ENCODE measurements at regions not wholly inside any gene's neighbourhood (a gene's known extent, or its start where the extent isn't known, plus 50 kb on each side); places are given as distances from the start of the nearest gene placed in this dataset.
"Not testable (repeated sequence)": the region's sequence is repeated elsewhere in the genome, so short reads cannot be mapped to it uniquely, and the experiment has no call there.

- peak in 1 of 4 experiments; percentile 16 for TF ChIP-seq CTCF (IDR thresholded peaks at IDR 0.05)
- intact Hi-C loops (cut with DNase I); H3K4me3 ChIP-seq; H3K4me1 ChIP-seq (replicated peaks); H3K36me3 ChIP-seq; H3K27ac ChIP-seq; H3K27me3 ChIP-seq (replicated peaks; ENCODE audit: insufficient read depth); H3K9me3 ChIP-seq: not testable (repeated sequence)
- peak; percentile 20 for DNase-seq (ENCODE audit: low spot score)
- WGBS, result 0% methylated on average over 2 of the region's 6 CpGs
Observed at GRCh38 chr15:31650055-31650701, 323.5 kb downstream of the KLF13 start.

GRCh38 chr15:31656915-31657314, 330.3 kb downstream of the KLF13 start:
- WGBS, result 58% methylated on average over 8 of the region's 8 CpGs
- H3K27me3 ChIP-seq (replicated peaks; ENCODE audit: insufficient read depth); H3K4me1 ChIP-seq (replicated peaks); H3K9me3 ChIP-seq; H3K27ac ChIP-seq; H3K36me3 ChIP-seq; H3K4me3 ChIP-seq; DNase-seq (ENCODE audit: low spot score); intact Hi-C loops (cut with DNase I): not testable (repeated sequence)

GRCh38 chr15:31660816-31661215, 334.2 kb downstream of the KLF13 start:
- TF ChIP-seq POLR2A (IDR thresholded peaks at IDR 0.05) (no peak), POLR2AphosphoS5 (IDR thresholded peaks at IDR 0.05) (no peak), CTCF (IDR thresholded peaks at IDR 0.05) (no peak)
- intact Hi-C loops (cut with DNase I), result no loop called here
- H3K9me3 ChIP-seq, result no peaks in the 10 kb centered on the region
- H3K27ac ChIP-seq, result no peak overlapping the region
- no peak overlapping the region for H3K4me3 ChIP-seq
- 80% methylated on average over 4 of the region's 4 CpGs for WGBS
- no peaks in the 10 kb centered on the region for H3K27me3 ChIP-seq (replicated peaks; ENCODE audit: insufficient read depth)
- no peak for DNase-seq (ENCODE audit: low spot score)
- H3K4me1 ChIP-seq (replicated peaks), result no peaks in the 10 kb centered on the region
- H3K36me3 ChIP-seq, result no peaks in the 10 kb centered on the region

GRCh38 chr15:31665732-31666131, 339.1 kb downstream of the KLF13 start:
- H3K36me3 ChIP-seq; H3K27ac ChIP-seq; intact Hi-C loops (cut with DNase I); H3K4me1 ChIP-seq (replicated peaks); DNase-seq (ENCODE audit: low spot score); H3K4me3 ChIP-seq; H3K9me3 ChIP-seq; H3K27me3 ChIP-seq (replicated peaks; ENCODE audit: insufficient read depth): not testable (repeated sequence)
- 95% methylated on average over 8 of the region's 8 CpGs for WGBS

GRCh38 chr15:31669158-31669908, 342.7 kb downstream of the KLF13 start:
- H3K36me3 ChIP-seq; H3K4me3 ChIP-seq; H3K9me3 ChIP-seq; H3K4me1 ChIP-seq (replicated peaks); H3K27ac ChIP-seq; DNase-seq (ENCODE audit: low spot score); intact Hi-C loops (cut with DNase I); H3K27me3 ChIP-seq (replicated peaks; ENCODE audit: insufficient read depth): not testable (repeated sequence)
- 85% methylated on average over 11 of the region's 11 CpGs for WGBS

GRCh38 chr15:31673263-31673662, 346.6 kb downstream of the KLF13 start:
- H3K36me3 ChIP-seq; DNase-seq (ENCODE audit: low spot score); H3K27ac ChIP-seq; H3K4me3 ChIP-seq; intact Hi-C loops (cut with DNase I); H3K27me3 ChIP-seq (replicated peaks; ENCODE audit: insufficient read depth); H3K4me1 ChIP-seq (replicated peaks); H3K9me3 ChIP-seq: not testable (repeated sequence)
- WGBS, result 56% methylated on average over 3 of the region's 3 CpGs

- WGBS, result 85% methylated on average over 1 of the region's 1 CpG
- H3K4me1 ChIP-seq (replicated peaks); H3K27ac ChIP-seq; H3K27me3 ChIP-seq (replicated peaks; ENCODE audit: insufficient read depth); intact Hi-C loops (cut with DNase I); H3K36me3 ChIP-seq; H3K4me3 ChIP-seq; H3K9me3 ChIP-seq; DNase-seq (ENCODE audit: low spot score): not testable (repeated sequence)
Observed at GRCh38 chr15:31681529-31682259, 348.6 kb upstream of the CHRNA7 start.

- H3K9me3 ChIP-seq; H3K4me1 ChIP-seq (replicated peaks); intact Hi-C loops (cut with DNase I); H3K4me3 ChIP-seq; DNase-seq (ENCODE audit: low spot score); H3K27ac ChIP-seq; H3K36me3 ChIP-seq; H3K27me3 ChIP-seq (replicated peaks; ENCODE audit: insufficient read depth): not testable (repeated sequence)
- WGBS, result 66% methylated on average over 8 of the region's 8 CpGs
Observed at GRCh38 chr15:31687088-31687487, 343.2 kb upstream of the CHRNA7 start.

GRCh38 chr15:31696509-31696908, 333.8 kb upstream of the CHRNA7 start:
- H3K36me3 ChIP-seq; H3K4me3 ChIP-seq; H3K9me3 ChIP-seq; H3K27ac ChIP-seq; intact Hi-C loops (cut with DNase I); H3K4me1 ChIP-seq (replicated peaks); H3K27me3 ChIP-seq (replicated peaks; ENCODE audit: insufficient read depth); DNase-seq (ENCODE audit: low spot score): not testable (repeated sequence)
- no CpG with 5 or more reads among the region's 5 CpGs for WGBS

GRCh38 chr15:31705076-31705678, 325.1 kb upstream of the CHRNA7 start:
- H3K4me1 ChIP-seq (replicated peaks); H3K36me3 ChIP-seq; H3K27me3 ChIP-seq (replicated peaks; ENCODE audit: insufficient read depth); H3K9me3 ChIP-seq; H3K4me3 ChIP-seq; intact Hi-C loops (cut with DNase I); H3K27ac ChIP-seq; DNase-seq (ENCODE audit: low spot score): not testable (repeated sequence)
- WGBS, result 66% methylated on average over 4 of the region's 7 CpGs

Data from prostate gland (tissue), 2 donors.